ENCODE measurements at regions not wholly inside any gene's neighbourhood (a gene's known extent, or its start where the extent isn't known, plus 50 kb on each side); places are given as distances from the start of the nearest gene placed in this dataset.
"Not testable (repeated sequence)": the region's sequence is repeated elsewhere in the genome, so short reads cannot be mapped to it uniquely, and the experiment has no call there.

DNA sequence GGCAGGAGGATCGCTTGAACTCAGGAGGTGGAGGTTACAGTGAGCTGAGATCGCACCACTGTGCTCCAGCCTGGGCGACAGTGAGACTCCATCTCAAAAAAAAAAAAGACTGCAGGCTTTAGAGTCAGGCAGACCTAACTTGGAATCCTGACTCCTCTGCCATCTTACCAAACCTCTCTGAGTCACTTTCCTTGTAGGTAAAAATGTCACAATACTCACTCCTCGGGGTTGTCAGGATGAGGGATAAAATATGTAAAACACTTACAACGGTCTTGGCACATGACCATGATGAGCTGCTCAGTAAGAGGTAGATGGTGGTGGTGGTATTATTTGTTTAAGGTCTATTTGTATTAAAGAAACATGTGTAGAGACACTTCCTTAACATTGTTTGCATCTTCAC lies 154.1 kb upstream of the PDE1C start:
- no peak for DNase-seq (ENCODE audit: low read depth)

DNA sequence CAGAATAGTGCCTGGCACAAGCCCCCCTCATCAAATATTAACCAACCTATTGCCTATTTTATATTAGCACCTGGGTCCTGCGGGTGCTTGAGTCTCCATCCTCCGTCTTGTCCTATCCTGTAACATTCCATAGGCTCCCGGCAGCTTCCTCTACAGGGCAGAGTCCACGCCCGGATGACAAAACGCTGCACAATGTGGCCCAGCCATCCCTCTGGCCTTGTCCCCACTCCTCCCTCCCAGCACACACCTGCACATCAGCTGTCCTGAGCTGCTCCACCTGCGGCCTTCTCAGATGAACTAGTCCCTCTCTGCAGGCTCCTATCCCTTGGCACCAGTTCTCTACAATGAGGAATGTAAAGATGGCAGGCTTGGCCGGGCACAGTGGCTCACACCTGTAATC lies 153.5 kb upstream of the PDE1C start:
- DNase-seq (ENCODE audit: low read depth) = no peak

GRCh38 chr7:32223071-32223650 lies 153.0 kb upstream of the PDE1C start:
- no peak for DNase-seq (ENCODE audit: low read depth)

DNA sequence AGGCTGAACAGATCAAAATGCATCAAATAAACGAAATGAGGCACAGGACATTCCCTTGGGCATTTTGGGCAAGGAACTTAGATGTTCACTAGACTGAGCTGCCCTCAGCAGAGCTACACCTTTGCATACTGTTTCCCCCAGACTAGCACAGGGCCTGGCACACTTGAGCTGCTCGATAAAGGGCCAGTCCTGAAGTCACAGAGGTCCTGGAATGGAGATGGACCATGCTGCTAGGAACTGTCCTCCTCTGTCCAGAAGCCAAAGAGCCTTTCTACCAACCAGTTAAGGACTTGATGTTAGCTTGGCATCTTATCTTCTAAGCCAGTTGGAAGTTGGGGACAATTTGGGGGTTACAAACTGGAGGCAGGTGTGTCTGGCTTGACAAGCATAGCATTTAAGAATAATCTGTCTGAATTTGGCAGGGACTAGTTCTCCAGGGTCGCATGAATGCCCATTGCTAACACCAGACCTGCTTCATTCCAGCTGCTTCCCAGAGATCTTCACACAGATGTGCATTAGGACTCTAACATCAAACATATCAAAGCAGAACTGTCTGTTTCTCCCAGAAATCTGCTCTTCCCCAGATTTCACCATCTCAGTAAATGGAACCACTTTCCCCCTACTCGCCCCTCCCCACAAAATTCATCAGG lies 152.2 kb upstream of the PDE1C start:
- no peak for DNase-seq (ENCODE audit: low read depth)

DNA sequence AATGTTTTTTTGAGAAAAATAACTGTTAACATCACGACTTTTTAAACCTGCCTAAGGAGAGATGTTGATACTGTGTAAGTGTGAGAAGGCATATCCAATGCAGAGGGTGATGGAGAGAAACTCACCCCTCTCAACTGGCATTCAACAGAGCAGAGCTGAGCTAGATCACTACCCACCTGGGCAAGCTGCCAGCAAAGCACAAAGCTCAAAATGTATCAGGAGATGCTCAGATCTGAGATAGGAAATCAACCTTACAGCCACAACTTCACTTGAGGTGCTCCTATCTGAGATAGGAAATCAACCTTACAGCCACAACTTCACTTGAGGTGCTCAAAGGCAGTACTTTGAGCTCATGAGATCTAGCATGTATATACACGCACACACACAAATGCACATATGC lies 151.5 kb upstream of the PDE1C start:
- DNase-seq (ENCODE audit: low read depth) = no peak

DNA sequence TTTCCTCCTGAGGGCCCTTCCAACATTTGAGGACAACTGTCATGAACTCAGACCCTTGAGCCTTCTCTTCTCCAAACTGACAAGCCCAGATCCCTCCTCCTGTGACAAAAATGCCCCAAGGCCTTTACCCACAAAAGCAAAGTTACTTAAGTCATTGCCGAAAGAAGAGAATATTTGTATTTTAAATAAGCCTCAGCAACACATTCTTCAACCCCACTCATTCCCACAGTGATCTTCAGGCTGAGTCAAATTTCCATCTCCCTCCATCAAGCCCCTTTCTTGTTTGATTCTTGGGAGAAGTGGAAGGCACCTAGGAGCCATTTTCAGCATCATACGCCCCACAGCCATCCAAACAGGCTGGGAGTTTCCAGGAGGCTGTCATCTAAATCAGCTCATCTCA lies 150.8 kb upstream of the PDE1C start:
- DNase-seq (ENCODE audit: low read depth) = no peak

DNA sequence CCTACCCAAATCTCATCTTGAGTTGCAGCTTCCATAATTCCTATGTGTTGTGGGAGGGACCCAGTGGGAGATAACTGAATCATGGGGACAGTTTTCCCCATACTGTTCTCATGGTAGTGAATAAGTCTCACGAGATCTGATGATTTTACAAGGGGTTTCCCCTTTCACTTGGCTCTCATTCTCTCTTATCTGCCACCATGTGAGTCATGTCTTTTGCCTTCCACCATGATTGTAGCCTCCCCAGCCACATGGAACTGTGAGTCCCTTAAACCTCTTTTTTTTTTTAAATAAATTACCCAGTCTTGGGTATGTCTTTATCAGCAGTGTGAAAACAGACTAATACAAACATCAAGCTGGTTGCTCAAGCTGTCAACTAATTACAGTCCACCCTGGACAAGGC lies 149.6 kb upstream of the PDE1C start:
- DNase-seq (ENCODE audit: low read depth) = not testable (repeated sequence)

DNA sequence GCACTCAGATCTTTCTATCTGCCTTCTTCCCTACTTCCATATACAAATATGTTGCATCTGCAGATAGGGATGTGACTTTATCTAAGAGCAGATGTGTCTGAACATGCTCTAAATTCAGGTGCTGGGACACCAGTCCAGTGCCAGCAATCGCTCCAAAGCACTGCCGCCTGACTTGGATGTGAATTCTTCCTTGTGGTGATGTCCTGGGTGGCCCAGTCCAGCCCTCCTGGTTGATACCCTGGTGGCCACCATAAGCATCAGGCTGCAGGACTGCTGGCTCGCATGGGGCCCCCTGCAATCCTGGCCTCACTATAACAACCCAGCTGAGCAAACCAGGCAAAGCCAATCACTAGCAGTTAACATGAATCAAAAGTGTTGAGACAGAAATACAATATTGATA lies 149.2 kb upstream of the PDE1C start:
- no peak for DNase-seq (ENCODE audit: low read depth)

GRCh38 chr7:32218741-32219288 lies 148.6 kb upstream of the PDE1C start:
- DNase-seq (ENCODE audit: low read depth) = no peak

DNA sequence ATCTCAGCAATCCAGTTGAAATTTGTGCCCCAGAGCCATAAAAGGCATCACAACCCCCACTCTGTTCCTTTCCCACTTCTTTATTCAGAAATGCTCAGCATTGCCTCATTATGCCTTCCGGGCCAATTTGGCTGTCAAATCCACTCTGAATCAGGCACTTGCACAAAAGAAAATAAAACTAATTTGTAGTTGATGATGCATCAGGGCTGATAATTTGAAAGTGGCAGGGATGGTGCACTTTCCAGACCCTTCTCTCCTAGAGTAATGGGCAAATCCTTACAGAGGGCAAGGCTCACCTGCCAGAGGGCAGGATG lies 147.9 kb upstream of the PDE1C start:
- no peak for DNase-seq (ENCODE audit: low read depth)

GRCh38 chr7:32217341-32218153 lies 147.3 kb upstream of the PDE1C start:
- DNase-seq (ENCODE audit: low read depth) = no peak

GRCh38 chr7:32216759-32217158 lies 146.6 kb upstream of the PDE1C start:
- DNase-seq (ENCODE audit: low read depth) = no peak

GRCh38 chr7:32215697-32216096 lies 145.5 kb upstream of the PDE1C start:
- DNase-seq (ENCODE audit: low read depth) = no peak

GRCh38 chr7:32214913-32215312 lies 144.7 kb upstream of the PDE1C start:
- no peak for DNase-seq (ENCODE audit: low read depth)

DNA sequence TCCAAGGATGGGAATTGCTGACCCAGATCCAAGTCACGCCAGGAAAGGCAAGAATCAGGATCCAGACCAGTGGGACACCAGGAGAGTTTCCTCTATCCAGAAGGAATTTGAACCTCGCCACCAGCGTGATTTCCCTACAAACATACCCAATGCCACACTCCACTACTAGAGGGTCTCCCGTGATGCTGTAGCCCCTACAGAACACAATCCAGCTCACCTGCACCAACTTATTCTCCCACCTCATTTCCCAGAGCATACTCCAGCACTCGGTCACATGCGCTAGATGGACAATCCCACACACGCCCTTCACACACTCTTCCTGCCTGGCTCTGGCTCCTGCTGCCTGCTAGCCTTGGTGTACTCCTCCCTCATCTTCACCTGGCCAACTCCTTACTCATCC lies 142.1 kb upstream of the PDE1C start:
- no peak for DNase-seq (ENCODE audit: low read depth)

DNA sequence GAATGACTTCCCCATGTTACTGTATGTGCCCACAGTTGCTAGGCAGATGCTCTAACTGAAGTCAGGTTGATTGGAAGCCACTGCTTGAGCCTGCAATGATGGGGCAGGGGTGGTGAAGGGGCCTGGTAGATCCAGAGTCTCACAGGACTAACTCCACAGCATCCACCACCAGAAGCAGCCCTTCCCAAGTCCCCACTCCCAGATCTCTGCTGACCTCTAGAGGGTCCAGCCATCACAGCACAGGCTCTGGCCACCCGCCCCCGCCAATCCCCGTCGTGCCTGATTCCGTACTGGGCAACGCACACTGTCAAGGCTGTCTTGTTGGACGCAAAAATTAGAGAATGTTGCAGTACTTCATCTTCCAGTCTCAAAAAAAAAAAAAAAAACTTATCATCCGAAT lies 136.8 kb upstream of the PDE1C start:
- DNase-seq (ENCODE audit: low read depth) = no peak

- no peak for DNase-seq (ENCODE audit: low read depth)
Measured at GRCh38 chr7:32206488-32206887, 136.3 kb upstream of the PDE1C start.

DNA sequence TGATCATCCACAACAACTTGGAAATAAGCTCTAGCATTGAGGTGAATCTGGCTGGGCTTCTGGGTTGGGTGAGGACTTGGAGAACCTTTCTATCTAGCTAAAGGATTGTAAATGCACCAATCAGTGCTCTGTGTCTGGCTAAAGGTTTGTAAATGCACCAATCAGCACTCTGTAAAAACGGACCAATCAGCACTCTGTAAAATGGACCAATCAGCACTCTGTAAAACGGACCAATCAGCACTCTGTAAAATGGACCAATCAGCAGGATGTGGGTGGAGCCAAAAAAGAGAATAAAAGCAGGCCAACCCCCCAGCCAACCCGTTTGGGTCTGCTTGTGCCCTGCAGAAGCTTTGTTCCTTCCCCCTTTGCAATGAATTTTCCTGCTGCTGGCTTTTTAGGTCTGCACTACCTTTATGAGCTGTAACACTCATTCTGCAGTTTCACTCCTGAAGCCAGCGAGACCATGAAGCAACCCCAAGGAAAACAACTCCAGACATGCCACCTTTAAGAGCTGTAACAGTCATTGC lies 135.2 kb upstream of the PDE1C start:
- not testable (repeated sequence) for DNase-seq (ENCODE audit: low read depth)

DNA sequence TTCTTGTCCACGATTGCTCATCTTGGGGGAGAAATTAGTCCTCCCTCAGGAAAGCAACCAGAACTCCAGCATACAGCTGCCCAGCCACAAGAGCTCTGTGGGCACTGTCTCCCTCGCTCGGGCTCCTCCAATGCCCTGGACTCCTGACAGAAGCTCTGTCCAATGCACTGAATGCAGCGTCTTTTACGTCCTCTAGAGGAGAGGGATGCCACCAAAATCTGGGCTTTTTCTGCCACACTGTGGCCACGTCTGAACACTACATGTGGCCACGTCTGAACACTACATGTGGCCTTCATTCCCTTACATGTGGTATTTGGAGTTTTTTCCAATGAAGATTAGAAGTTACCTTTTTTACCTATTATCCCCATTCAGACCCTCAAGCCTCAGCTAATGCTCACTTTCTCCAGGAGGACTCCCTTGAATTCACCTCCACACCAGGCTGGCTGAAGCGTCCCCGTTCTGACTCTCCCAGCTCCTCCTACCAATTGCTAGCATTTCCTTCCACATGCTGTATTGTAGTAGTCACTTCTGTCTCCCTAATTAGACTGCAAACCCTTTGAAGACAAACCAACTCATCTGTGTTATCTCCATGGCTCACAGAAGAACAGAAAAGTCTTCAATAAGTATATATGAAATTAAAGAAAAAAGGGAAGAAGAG lies 134.3 kb upstream of the PDE1C start:
- DNase-seq (ENCODE audit: low read depth) = peak; percentile 26

- DNase-seq (ENCODE audit: low read depth) = no peak
Measured at GRCh38 chr7:32200646-32201045, 130.4 kb upstream of the PDE1C start.

GRCh38 chr7:32194537-32194936 lies 124.3 kb upstream of the PDE1C start:
- DNase-seq (ENCODE audit: low read depth) = no peak

GRCh38 chr7:32191305-32191704 lies 121.1 kb upstream of the PDE1C start:
- no peak for DNase-seq (ENCODE audit: low read depth)
